ENCODE measurements at regions not wholly inside any gene's neighbourhood (a gene's known extent, or its start where the extent isn't known, plus 50 kb on each side); places are given as distances from the start of the nearest gene placed in this dataset.

GRCh38 chr2:57987835-57988573 lies 58.6 kb upstream of the VRK2 start:
- DNase-seq = no peak

GRCh38 chr2:57990118-57990725 lies 56.4 kb upstream of the VRK2 start:
- DNase-seq = no peak

Measured in left hindlimb (tissue), 1 donor.